ENCODE measurements at regions not wholly inside any gene's neighbourhood (a gene's known extent, or its start where the extent isn't known, plus 50 kb on each side); places are given as distances from the start of the nearest gene placed in this dataset.
A peak's percentile ranks its signal among the peaks of the same experiment; 100 is the strongest.

DNA sequence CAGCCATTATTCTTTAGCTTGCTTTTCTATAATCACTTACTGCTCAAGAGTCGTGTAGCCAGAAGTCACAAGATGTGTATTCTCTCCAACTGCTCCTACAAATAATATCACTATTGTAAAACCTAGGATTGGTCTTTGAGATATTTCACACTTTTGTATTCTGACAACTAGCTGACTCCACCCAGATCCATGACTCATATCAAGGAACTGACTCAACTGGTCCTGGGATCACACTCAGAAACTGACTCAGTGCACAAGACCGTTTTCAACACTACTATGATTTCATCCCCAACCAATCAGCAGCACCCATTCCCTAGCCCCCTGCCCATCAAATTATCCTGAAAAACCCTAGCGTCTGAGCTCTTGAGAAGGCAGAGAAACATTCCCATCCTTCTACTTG is 56.5 kb upstream of the ORC5 start:
- H3K36me3 ChIP-seq (ENCODE audit: control insufficient read depth, low read length): no peaks in the 10 kb centered on the region
- no peak overlapping the region for H3K4me3 ChIP-seq (ENCODE audit: low read length)
- H3K9me3 ChIP-seq (ENCODE audit: control insufficient read depth, insufficient read depth, low read length): peaks cover 15% of the 10 kb centered on the region
- no peaks in the 10 kb centered on the region for H3F3A ChIP-seq (ENCODE audit: control insufficient read depth, insufficient read depth)
- H3K4me2 ChIP-seq (ENCODE audit: low read length): no peak overlapping the region
- H3K27ac ChIP-seq (ENCODE audit: low read depth, low read length): no peak overlapping the region
- no peaks in the 10 kb centered on the region for H3K27me3 ChIP-seq (ENCODE audit: control insufficient read depth, low read length)
- no peaks in the 10 kb centered on the region for H3K9me2 ChIP-seq (replicated peaks; ENCODE audit: control insufficient read depth, low read length)
- H4K20me1 ChIP-seq (ENCODE audit: control insufficient read depth, insufficient read depth, low read depth, low read length): no peaks in the 10 kb centered on the region
- TF ChIP-seq CTCF (IDR thresholded peaks at IDR 0.05; ENCODE audit: low read depth, low read length, poor library complexity, severe bottlenecking) (no peak), EZH2phosphoT487 (IDR thresholded peaks at IDR 0.05; ENCODE audit: borderline replicate concordance, low read length) (no peak)
- H3K4me1 ChIP-seq (ENCODE audit: control insufficient read depth, low read length): no peaks in the 10 kb centered on the region
- H3K79me2 ChIP-seq (ENCODE audit: control insufficient read depth, low read length): no peaks in the 10 kb centered on the region

DNA sequence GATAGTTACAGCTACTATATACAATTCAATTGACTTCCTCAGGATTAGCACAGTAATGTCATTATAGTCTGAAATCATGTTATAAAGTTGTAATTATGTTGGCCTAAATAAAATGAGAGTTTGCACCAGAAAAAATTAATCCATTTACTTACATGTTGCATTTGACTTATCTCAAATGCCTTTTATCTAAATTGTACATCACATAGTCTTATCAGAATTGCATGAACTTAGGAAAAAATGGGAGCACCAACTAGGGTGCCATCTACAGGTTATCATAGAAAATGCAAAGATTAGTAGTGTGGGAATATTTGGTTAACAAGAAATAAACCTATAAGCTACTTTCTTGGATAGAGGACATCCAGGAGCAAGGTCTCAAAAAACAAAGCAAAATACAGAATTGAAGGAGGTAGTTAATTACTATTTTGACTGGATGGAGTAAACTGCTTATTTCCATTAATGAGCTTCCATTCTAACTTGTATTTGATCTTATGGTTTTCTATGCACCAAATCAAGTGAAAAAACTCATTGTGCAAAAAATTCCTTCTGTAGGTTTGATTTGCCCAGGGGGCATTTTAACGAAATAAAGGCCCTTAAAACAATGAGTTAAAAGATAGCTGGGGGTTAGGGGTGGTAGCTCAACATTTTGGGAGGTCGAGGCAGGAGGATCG is 60.0 kb upstream of the ORC5 start:
- no peaks in the 10 kb centered on the region for H3K9me2 ChIP-seq (replicated peaks; ENCODE audit: control insufficient read depth, low read length)
- H3K9me3 ChIP-seq (ENCODE audit: control insufficient read depth, insufficient read depth, low read length): peaks cover 15% of the 10 kb centered on the region
- no peak overlapping the region for H3K4me3 ChIP-seq (ENCODE audit: low read length)
- H3K79me2 ChIP-seq (ENCODE audit: control insufficient read depth, low read length): no peaks in the 10 kb centered on the region
- peak; percentile 66 for TF ChIP-seq CTCF (IDR thresholded peaks at IDR 0.05; ENCODE audit: low read depth, low read length, poor library complexity, severe bottlenecking)
- TF ChIP-seq EZH2phosphoT487 (IDR thresholded peaks at IDR 0.05; ENCODE audit: borderline replicate concordance, low read length): no peak
- H4K20me1 ChIP-seq (ENCODE audit: control insufficient read depth, insufficient read depth, low read depth, low read length): no peaks in the 10 kb centered on the region
- H3K4me2 ChIP-seq (ENCODE audit: low read length): no peak overlapping the region
- H3K27me3 ChIP-seq (ENCODE audit: control insufficient read depth, low read length): peaks cover 5% of the 10 kb centered on the region; the same call in 1 of the 2 replicates
- no peaks in the 10 kb centered on the region for H3K36me3 ChIP-seq (ENCODE audit: control insufficient read depth, low read length)
- no peak overlapping the region for H3K27ac ChIP-seq (ENCODE audit: low read depth, low read length)
- H3F3A ChIP-seq (ENCODE audit: control insufficient read depth, insufficient read depth): no peaks in the 10 kb centered on the region
- H3K4me1 ChIP-seq (ENCODE audit: control insufficient read depth, low read length): no peaks in the 10 kb centered on the region

GRCh38 chr7:104271948-104272347 is 56.5 kb upstream of the LHFPL3 start:
- TF ChIP-seq EZH2phosphoT487 (IDR thresholded peaks at IDR 0.05; ENCODE audit: borderline replicate concordance, low read length): no peak
- TF ChIP-seq CTCF (IDR thresholded peaks at IDR 0.05; ENCODE audit: low read depth, low read length, poor library complexity, severe bottlenecking): no peak
- Histone ChIP-seq H3K36me3 (ENCODE audit: control insufficient read depth, low read length) (no peaks in the 10 kb centered on the region), H3K27ac (ENCODE audit: low read depth, low read length) (no peak overlapping the region), H3K9me2 (replicated peaks; ENCODE audit: control insufficient read depth, low read length) (no peaks in the 10 kb centered on the region), H3K4me1 (ENCODE audit: control insufficient read depth, low read length) (no peaks in the 10 kb centered on the region), H3K9me3 (ENCODE audit: control insufficient read depth, insufficient read depth, low read length) (no peaks in the 10 kb centered on the region), H3F3A (ENCODE audit: control insufficient read depth, insufficient read depth) (no peaks in the 10 kb centered on the region), H3K4me3 (ENCODE audit: low read length) (no peak overlapping the region), H3K4me2 (ENCODE audit: low read length) (no peak overlapping the region), H4K20me1 (ENCODE audit: control insufficient read depth, insufficient read depth, low read depth, low read length) (no peaks in the 10 kb centered on the region), H3K27me3 (ENCODE audit: control insufficient read depth, low read length) (peaks cover 5% of the 10 kb centered on the region; the same call in 1 of the 2 replicates), H3K79me2 (ENCODE audit: control insufficient read depth, low read length) (no peaks in the 10 kb centered on the region)

All from DOHH2 (cell line).